ENCODE measurements at regions not wholly inside any gene's neighbourhood (a gene's known extent, or its start where the extent isn't known, plus 50 kb on each side); places are given as distances from the start of the nearest gene placed in this dataset.

DNA sequence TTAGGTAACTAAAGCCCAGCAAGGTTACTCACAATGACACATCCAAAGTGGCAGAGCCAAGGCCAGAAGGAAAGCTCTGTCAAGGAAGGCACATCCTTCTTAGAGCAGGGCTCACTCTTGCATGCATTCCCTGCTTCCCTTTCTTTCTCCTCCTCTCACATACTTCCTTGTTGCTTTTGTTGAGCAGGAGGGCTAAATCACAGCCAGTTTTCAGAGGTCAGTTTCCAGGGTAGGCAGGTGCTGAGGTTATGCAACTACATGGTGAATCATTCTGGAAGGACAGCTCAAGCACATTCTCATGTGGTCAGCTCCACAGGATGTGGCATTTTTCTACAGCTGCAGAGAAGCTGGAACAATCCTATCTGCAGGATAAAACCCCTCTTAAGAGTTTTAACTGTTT lies 275.6 kb downstream of the ZNF621 start:
- intact Hi-C loops (cut with DNase I; ENCODE audit: low total_unique reads) = no loop called here
- ATAC-seq (peak; percentile 99), DNase-seq (peak; percentile 52 to 71)
- Histone ChIP-seq H3K4me1 (no peaks in the 10 kb centered on the region), H3K27ac (peak overlapping the region; percentile 38 to 61 (median 52)), H3K36me3 (no peaks in the 10 kb centered on the region), H3K27me3 (no peaks in the 10 kb centered on the region), H3K4me3 (no peak overlapping the region), H3K9me3 (no peaks in the 10 kb centered on the region)
- TF ChIP-seq POLR2A (IDR thresholded peaks at IDR 0.05) = no peak
- TF ChIP-seq, protein P1, sequence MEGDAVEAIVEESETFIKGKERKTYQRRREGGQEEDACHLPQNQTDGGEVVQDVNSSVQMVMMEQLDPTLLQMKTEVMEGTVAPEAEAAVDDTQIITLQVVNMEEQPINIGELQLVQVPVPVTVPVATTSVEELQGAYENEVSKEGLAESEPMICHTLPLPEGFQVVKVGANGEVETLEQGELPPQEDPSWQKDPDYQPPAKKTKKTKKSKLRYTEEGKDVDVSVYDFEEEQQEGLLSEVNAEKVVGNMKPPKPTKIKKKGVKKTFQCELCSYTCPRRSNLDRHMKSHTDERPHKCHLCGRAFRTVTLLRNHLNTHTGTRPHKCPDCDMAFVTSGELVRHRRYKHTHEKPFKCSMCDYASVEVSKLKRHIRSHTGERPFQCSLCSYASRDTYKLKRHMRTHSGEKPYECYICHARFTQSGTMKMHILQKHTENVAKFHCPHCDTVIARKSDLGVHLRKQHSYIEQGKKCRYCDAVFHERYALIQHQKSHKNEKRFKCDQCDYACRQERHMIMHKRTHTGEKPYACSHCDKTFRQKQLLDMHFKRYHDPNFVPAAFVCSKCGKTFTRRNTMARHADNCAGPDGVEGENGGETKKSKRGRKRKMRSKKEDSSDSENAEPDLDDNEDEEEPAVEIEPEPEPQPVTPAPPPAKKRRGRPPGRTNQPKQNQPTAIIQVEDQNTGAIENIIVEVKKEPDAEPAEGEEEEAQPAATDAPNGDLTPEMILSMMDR (IDR thresholded peaks at IDR 0.05 in 4 of 5, conservative IDR thresholded peaks at IDR 0.05 in 1 of 5) = no peak
- in situ Hi-C loops (cut with MboI; ENCODE audit: low sequenced_read_pairs in 4 of 4) = no loop called here

DNA sequence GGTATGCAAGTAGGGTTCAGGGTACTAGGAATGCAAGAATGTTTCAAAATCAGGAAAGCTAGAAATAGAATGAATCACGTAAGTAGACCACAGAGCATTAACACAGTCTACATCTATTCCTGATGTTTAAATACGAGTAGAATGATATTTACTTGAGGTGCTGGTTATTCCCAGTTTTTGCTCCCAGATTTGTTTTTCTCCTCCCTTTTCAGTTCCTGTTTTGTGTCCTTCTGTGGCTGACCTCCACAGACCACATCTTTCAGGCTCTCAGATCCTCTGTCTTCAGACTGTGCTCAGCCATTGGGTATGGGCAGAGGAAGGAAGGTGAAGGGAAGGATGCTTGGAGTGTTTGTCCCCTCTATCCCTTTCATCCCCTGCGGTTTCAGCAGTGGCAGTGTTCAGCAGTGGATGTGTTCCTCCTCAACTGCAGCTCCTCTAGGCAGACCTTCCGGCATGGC lies 276.6 kb downstream of the ZNF621 start:
- Histone ChIP-seq H3K9me3 (no peaks in the 10 kb centered on the region), H3K27ac (peak overlapping the region in 3 of 4 donors; percentile 4 to 41 (median 37)), H3K36me3 (no peaks in the 10 kb centered on the region), H3K4me1 (no peaks in the 10 kb centered on the region), H3K4me3 (no peak overlapping the region), H3K27me3 (no peaks in the 10 kb centered on the region)
- DNase-seq (no peak), ATAC-seq (no peak)
- no peak for TF ChIP-seq POLR2A (IDR thresholded peaks at IDR 0.05)
- TF ChIP-seq, protein P1 (IDR thresholded peaks at IDR 0.05 in 4 of 5, conservative IDR thresholded peaks at IDR 0.05 in 1 of 5) = no peak
- in situ Hi-C loops (cut with MboI; ENCODE audit: low sequenced_read_pairs in 4 of 4) = no loop called here
- intact Hi-C loops (cut with DNase I; ENCODE audit: low total_unique reads) = no loop called here

DNA sequence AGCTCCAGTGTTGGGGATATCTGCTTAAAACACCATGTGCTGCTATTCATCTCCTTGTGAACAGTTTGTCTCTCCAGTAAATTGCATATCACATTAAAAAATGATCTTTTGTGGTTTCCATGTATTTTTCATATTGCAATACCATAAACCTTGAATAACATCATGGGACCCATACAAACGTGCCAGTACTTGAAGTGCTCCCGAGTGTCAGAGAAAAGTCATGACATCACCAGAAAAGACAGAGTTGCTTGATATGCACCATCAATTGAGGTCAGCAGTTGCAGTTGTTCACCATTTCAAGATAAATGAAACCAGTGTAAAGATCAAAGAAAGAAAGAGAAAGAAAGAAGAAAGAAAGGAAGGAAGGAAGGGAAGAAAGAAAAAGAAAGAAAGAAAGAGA lies 278.6 kb downstream of the ZNF621 start:
- TF ChIP-seq, protein P1 (IDR thresholded peaks at IDR 0.05 in 4 of 5, conservative IDR thresholded peaks at IDR 0.05 in 1 of 5) = no peak
- TF ChIP-seq POLR2A (IDR thresholded peaks at IDR 0.05) = no peak
- Histone ChIP-seq H3K4me1 (no peaks in the 10 kb centered on the region), H3K36me3 (no peaks in the 10 kb centered on the region), H3K4me3 (no peak overlapping the region), H3K27ac (no peak overlapping the region), H3K9me3 (no peaks in the 10 kb centered on the region), H3K27me3 (no peaks in the 10 kb centered on the region)
- in situ Hi-C loops (cut with MboI; ENCODE audit: low sequenced_read_pairs in 4 of 4) = no loop called here
- DNase-seq (no peak), ATAC-seq (no peak)
- intact Hi-C loops (cut with DNase I; ENCODE audit: low total_unique reads) = no loop called here

DNA sequence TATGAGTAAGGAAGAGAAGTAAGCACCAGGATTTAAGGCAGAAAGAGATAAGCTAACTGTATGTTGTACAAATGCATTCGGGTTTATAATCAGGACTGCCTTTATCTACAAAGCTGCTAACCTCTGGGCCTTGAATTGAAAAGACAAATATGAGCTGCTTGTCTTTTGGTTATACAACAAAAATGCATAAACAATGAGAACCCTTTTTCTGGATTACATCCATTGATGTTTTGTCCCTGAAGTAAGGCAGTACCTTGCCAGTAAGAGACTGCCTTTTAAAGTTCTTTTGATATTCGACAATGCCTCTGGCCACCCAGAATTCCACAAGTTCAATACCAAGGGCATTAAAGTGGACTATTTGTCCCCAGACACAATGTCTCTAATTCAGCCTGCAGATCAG lies 280.7 kb downstream of the ZNF621 start:
- H3K27me3 ChIP-seq = no peaks in the 10 kb centered on the region
- no peaks in the 10 kb centered on the region for H3K4me1 ChIP-seq
- H3K9me3 ChIP-seq = peaks cover 0 to 5% (median 0%) of the 10 kb centered on the region in 3 donors
- no peaks in the 10 kb centered on the region for H3K36me3 ChIP-seq
- DNase-seq (no peak), ATAC-seq (no peak)
- TF ChIP-seq, protein P1 (IDR thresholded peaks at IDR 0.05 in 4 of 5, conservative IDR thresholded peaks at IDR 0.05 in 1 of 5) = no peak
- no peak for TF ChIP-seq POLR2A (IDR thresholded peaks at IDR 0.05)
- no peak overlapping the region for H3K4me3 ChIP-seq
- in situ Hi-C loops (cut with MboI; ENCODE audit: low sequenced_read_pairs in 4 of 4) (no loop called here), intact Hi-C loops (cut with DNase I; ENCODE audit: low total_unique reads) (no loop called here)
- H3K27ac ChIP-seq = no peak overlapping the region

DNA sequence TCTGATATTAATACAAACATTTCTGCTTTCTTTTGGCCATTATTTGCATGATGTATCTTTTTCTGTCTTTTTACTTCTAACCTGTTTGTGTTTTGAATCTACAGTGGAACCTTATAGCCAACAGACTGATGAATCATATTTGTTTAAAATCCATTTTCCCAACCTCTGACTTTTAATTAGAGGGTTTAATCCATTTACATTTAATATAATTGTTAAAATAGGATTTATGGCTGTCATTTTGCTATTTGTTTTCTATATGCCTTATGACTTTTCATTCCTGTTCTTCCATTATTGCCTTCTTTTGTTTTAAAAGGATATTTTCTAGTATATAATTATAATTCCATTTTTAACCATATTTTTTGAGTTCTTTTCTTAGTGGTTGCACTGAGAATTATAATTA lies 286.1 kb downstream of the ZNF621 start:
- Histone ChIP-seq H3K4me1 (no peaks in the 10 kb centered on the region), H3K36me3 (no peaks in the 10 kb centered on the region), H3K9me3 (peaks cover 0 to 19% (median 0%) of the 10 kb centered on the region in 3 donors), H3K27ac (no peak overlapping the region), H3K4me3 (no peak overlapping the region), H3K27me3 (no peaks in the 10 kb centered on the region)
- no peak for TF ChIP-seq POLR2A (IDR thresholded peaks at IDR 0.05)
- TF ChIP-seq, protein P1 (IDR thresholded peaks at IDR 0.05 in 4 of 5, conservative IDR thresholded peaks at IDR 0.05 in 1 of 5) = no peak
- in situ Hi-C loops (cut with MboI; ENCODE audit: low sequenced_read_pairs in 4 of 4) = no loop called here
- ATAC-seq = no peak
- intact Hi-C loops (cut with DNase I; ENCODE audit: low total_unique reads) = no loop called here
- DNase-seq = no peak
